ENCODE measurements at regions not wholly inside any gene's neighbourhood (a gene's known extent, or its start where the extent isn't known, plus 50 kb on each side); places are given as distances from the start of the nearest gene placed in this dataset.

DNA sequence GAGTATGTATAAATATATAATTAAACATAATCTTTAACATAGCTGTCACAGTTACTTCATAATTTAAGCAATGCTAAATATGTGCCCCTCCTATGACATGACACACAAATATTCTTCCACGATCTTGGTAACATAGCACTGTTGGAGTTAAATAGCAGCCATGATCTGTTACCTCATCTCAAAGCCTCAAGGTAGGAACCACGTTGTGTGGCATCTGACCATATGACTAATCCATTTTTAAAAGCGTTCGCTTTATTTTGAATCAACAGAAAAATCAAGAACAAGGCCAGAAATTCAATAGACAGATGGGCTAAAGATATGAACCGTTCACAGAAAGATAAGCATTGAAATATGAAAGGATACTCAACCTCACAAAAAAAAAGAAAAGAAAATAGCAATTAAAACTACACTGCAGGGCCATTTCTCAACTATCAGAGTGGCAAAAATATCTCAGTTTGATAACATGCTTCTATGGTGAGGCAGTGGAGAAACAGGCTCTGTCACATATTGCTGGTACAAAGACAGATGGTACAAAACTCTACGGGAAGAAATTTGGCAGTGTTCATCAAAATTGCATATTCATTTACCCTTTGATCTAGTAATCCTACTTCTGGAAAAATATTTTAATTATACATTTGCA lies 105.9 kb downstream of the TMX3 start:
- TF ChIP-seq, protein P1, sequence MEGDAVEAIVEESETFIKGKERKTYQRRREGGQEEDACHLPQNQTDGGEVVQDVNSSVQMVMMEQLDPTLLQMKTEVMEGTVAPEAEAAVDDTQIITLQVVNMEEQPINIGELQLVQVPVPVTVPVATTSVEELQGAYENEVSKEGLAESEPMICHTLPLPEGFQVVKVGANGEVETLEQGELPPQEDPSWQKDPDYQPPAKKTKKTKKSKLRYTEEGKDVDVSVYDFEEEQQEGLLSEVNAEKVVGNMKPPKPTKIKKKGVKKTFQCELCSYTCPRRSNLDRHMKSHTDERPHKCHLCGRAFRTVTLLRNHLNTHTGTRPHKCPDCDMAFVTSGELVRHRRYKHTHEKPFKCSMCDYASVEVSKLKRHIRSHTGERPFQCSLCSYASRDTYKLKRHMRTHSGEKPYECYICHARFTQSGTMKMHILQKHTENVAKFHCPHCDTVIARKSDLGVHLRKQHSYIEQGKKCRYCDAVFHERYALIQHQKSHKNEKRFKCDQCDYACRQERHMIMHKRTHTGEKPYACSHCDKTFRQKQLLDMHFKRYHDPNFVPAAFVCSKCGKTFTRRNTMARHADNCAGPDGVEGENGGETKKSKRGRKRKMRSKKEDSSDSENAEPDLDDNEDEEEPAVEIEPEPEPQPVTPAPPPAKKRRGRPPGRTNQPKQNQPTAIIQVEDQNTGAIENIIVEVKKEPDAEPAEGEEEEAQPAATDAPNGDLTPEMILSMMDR (conservative IDR thresholded peaks at IDR 0.05), result no peak
- TF ChIP-seq ZFX (IDR thresholded peaks at IDR 0.05), result no peak

All from C4-2B (cell line).